HG03342 (cell line): ENCODE measurements at regions not wholly inside any gene's neighbourhood (a gene's known extent, or its start where the extent isn't known, plus 50 kb on each side); places are given as distances from the start of the nearest gene placed in this dataset.
"Not testable (repeated sequence)": the region's sequence is repeated elsewhere in the genome, so short reads cannot be mapped to it uniquely, and the experiment has no call there.

ENCODE experiments used
- ATAC-seq: cut with Tn5 transposase; IDR thresholded peaks from one replicate; pipeline ENCODE4 v1.9.1; 2021; ENCODE audit warnings: mild to moderate bottlenecking, moderate library complexity; ENCODE audit not compliant: unreplicated experiment

DNA sequence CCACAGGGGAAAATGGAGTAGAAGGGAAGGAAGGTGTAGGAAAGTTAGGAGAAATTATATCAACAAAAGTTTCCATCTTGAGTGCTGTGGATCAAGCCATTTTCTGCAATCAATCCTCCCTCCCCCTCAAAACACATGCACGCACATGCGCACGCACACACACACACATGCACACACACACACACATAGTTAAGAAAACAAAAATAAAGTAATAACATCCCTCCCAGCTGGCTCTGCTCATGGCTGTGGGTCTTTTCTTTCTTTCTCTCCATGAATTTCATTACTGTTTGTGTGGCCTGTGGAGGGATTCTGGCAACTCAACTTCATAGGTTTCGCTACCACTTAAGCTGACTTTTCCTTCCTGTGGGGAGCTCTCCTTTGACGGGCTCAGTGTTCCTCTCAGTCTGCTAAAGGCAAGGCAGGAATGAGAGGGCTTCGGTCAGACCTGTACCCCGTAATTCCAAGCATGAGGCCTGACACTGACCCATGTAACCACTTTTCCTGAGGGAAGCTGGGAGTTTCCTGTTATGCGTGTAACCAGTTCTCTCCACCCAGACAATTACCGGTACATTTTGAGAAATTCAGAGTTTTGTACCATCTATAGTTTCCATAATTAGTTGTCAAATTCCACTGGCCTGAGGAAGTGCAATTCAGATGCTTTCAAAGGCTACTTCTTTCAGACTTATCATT is 79.8 kb downstream of the ZNF92 start:
- no peak for ATAC-seq

DNA sequence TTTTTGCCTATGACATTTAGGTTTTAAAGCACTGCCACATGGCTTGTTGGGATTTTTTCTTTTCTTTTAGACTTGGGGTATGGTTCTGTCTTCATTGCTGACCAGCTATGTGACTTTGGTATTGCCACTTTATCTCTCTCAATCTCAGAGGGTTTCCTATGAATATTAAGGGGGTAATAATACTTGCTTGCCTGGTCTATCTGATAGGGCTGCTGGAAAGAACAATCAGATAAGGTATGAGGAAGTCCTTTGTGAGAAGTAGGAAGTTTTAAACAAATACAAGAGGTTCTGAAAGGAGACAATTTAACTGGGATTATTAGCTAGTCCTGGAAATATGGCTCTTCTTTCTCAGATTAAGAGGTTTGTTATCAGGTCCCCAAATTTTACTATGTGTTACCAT is 80.8 kb downstream of the ZNF92 start:
- no peak for ATAC-seq

DNA sequence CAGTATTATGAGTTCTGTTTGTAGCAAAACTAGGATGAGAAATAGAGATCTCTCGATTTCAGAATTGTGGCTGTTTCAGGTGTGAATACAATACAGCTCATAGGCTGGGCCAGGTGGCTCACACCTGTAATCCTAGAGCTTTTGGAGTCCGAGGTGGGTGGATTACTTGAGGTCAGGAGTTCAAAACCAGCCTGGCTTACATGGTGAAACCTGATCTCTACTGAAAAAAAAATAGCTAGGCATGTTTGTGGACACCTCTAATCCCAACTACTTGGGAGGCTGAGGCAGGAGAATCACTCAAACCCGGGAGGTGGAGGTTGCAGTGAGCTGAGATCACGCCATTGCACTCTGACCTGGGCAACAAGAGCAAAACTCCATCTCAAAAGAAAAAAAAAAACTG is 81.4 kb downstream of the ZNF92 start:
- ATAC-seq = not testable (repeated sequence)

DNA sequence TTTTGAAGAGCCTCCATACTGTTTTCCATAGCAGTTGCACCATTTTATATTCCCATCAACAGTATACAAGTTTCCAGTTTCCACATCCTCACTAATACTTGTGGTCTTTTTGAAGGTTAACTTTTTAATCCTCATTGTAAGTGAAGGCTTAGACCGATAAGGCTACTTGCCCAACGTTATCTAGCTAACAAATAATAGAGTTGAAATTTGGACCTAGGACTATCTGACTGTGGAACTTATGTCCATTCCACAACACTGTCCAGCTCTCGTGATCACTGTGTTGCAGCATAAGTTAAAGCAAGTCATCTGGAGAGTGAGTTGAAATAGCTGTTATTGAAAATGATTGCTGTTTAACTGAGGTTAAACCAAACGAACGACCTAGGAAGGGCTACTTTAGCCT is 84.0 kb downstream of the ZNF92 start:
- no peak for ATAC-seq

DNA sequence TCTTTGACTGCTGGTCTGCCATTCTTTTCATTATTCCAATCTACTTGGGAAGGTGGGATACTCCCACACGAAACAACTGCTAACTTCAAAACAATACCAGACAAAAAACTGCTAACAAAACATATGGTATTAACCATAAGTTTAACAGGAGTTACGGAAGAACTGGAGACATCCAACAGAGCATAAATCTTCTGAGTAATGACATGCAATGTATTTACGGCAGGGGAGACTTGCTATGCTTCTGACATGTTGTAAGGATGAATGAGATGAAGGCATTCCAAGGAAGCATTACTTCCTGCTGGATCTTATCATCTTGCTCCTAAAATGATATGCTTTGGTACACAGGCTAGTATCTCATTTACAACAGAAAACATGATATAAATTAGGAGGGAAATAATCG is 85.8 kb downstream of the ZNF92 start:
- ATAC-seq = no peak

DNA sequence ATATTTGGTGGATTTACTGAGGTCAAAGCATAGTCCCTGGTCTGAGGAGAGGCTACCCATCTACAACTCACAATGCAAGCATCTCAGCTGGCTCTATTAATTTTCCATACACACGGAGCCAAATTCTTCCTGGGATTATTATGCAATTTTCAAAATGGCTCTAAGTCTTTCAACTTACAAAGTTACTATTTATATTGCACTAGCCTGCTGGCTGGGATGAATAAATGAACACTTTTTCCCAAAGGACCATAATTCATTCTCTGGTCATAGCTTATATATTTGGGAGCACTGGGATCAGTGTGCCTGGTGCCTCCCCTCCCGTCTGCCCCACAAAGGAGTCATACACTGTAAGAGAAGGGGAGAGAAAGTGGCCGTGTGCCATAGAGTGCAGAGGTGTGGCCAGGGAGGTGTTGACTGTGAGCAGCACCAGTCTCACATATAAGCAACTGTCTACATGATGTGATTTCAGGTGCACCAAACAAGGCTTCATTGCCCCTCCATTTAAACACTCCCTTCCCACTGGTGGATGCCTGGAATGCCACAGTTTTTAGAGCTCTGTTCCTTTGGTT is 88.6 kb downstream of the ZNF92 start:
- no peak for ATAC-seq

DNA sequence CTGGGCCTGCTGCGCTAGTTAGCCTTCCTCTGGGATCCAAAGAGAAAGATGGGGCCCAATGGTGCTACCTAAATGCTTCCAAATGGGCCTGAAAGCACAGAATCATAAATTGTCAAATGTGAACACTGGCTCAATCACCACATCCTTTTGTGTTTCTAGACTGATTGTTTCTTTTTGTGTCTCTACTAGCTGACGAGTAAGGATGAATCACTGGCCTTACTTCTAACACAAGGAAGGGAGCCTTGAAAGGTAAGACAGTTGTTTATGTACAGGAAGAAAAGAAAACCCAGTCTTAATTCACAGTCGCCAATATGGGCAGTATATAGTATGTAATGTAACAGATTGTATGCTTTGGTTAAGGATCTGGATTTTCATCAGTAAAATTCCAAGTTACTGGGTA is 89.5 kb downstream of the ZNF92 start:
- ATAC-seq = no peak

DNA sequence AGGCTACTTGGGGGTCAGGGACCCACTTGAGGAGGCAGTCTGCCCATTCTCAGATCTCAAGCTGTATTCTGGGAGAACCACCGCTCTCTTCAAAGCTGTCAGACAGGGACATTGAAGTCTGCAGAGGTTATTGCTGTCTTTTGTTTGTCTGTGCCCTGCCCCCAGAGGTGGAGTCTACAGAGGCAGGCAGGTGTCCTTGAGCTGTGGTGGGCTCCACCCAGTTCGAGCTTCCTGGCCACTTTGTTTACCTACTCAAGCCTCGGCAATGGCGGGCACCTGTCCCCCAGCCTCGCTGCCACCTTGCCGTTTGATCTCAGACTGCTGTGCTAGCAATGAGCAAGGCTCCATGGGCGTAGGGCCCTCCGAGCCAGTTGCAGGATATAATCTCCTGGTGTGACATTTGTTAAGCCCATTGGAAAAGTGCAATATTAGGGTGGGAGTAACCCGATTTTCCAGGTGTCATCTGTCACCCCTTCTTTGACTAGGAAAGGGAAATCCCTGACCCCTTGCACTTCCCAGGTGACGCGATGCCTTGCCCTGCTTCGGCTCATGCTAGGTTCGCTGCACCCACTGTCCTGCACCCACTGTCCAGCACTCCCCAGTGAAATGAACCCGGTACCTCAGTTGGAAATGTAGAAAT is 96.4 kb downstream of the ZNF92 start:
- ATAC-seq = not testable (repeated sequence)

DNA sequence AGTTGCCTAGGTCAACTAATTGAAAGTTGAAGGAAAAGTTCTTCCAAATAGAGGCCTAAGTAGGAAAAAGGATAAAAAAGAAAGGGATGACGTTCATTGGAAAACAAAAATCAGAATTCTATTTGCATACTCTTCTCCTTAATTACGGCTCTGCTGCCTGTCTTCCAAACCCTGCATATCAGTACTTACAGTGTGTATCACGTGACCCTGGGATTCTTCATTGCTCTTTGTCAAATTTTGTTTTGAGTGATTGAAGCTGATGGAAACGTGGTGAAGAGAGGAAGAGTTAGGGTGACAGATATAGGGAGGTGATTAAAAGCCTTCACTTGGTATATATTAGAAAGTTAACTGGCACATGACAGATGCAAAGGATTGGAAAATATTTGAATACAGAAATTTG is 97.9 kb downstream of the ZNF92 start:
- no peak for ATAC-seq

DNA sequence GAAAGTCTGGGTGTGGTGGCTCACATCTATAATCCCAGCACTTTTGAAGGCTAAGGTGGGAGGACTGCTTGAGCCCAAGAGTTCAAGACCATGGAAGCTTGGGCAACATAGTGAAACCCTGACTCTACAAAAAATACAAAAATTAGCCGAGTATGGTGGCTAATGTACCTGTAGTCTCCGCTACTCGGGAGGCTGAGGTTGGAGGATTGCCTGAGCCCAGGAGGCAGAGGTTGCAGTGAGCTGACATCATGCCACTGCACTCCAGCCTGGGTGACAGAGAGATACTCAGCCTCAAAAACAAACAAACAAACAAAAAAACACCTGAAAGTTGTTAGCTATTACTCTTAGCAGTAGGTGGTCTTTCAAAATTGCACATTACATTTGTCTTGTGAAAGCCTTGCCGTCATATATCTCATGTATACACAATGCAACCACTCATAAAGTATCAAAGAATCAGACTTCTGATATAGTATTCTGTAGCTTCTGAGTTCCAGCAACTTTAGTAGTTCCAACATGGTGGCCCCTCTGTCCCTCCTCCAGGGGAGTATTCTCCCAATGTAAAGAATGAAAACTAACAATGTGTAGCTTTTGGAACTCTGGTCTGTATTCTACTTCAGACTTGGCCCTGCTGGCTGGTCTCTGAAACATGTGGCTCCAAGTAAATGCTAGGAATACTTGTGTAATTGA is 101.5 kb downstream of the ZNF92 start:
- no peak for ATAC-seq

DNA sequence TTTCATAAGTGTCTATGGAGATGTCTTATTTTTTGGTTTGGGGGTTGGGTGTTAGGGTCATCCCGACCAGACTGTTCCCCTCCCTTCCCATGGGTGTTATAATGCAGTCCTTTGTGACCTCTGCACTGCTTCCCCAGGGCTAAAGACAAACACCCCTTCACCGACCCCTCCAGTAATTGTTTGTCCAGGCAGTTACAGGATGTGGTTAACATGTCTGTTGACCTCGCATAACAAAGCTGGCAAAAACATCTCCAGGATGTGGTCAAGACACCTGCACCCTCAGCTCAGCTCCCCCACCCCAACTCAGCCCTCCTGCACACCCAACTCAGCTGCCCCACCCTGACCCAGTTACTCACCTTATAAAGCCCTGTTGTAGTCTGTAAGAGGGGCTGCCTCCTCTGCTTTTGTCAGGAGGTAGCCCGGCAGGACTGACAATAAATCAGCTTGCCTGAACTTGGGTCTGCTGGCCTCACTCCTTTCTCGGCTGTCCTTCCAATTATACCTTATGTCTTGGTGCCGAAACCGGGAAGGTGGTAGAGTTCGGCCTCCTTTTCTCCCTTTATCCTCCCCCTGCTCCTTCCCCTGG is 102.2 kb downstream of the ZNF92 start:
- peak; percentile 97 for ATAC-seq

DNA sequence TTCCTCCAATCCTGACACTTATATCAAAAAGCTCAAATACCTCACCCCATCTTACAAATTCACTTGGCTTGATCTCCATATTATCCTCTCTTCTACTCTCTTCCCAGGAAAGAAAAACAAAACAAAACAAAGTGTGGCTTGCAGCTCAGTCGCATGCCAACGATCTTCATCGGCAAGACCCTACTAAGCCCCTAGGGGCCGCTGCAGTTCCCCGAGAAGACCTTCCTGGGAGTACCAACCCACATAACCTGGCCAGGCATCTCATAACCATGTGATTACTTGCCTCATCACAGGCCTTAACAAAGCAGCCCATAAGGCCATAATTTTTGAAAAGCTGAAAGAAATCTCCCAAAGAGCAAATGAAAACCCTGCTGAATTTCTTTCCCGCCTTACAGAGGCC is 103.7 kb downstream of the ZNF92 start:
- no peak for ATAC-seq

DNA sequence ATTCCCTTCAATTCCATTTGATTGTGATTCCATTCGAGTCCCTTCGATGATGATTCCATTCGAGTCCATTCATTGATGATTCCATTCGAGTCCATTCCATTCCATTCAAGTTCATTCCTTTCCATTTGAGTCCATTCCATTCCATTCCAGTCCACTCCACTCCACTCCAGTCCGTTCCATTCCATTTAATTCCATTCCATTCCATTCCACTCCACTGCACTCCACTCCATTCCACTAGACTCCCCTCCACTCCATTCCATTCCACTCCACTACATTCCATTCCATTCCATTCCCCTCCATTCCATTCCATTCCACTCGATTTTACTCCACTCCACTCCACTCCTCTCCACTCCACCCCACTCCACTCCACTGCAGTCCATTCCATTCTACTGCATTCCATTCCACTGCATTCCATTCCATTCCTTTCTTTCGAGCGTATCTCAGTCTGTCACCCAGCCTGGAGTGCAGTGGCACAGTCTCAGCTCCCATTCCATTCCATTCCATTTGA is 115.7 kb downstream of the ZNF92 start:
- ATAC-seq = no peak

DNA sequence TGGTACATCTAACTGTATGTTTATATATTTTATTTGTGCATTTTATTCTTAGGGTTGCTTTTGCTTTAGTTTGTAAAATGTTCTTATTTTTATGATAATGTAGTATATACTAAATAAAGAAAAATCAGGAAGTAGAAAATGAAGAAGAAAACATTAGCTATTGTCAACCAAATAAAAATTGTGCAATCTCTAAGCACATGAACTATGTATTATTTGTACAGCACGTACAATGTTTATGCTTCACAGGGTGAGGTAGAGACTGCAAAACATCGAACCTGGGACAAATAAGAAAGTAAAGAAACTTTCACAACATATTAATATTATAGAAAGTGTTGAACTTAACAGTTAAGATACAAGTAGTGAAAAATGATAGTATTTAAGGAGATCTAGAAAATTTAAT is 123.0 kb downstream of the ZNF92 start:
- not testable (repeated sequence) for ATAC-seq

DNA sequence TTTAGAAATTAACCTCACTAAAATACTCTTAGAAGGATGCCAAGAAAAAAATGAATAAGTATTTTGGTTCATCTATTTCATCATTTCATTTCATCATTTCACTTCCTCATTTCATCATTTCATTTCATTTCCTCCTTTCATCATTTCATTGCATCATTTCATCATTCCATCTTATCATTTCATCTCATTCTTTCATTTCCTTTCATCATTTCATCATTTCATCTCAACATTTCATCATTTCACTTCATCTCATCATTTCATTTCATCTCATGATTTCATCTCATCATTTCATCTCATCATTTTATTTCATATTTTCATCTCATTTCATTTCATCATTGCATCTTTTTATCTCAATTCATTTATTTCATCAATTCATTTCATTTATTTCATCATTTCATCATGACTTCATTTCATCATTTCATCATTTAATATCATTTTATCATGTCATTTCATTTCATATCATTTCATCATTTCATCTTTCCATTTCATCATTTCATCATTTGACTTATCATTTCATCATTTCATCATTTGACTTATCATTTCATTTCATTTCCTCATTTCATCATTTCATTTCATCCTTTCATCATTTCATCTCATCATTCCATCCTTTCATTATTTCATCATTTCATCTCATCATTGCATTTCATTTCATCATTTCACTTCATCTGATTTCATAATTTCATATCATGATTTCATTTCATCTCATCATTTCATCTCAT is 129.9 kb downstream of the ZNF92 start:
- no peak for ATAC-seq

DNA sequence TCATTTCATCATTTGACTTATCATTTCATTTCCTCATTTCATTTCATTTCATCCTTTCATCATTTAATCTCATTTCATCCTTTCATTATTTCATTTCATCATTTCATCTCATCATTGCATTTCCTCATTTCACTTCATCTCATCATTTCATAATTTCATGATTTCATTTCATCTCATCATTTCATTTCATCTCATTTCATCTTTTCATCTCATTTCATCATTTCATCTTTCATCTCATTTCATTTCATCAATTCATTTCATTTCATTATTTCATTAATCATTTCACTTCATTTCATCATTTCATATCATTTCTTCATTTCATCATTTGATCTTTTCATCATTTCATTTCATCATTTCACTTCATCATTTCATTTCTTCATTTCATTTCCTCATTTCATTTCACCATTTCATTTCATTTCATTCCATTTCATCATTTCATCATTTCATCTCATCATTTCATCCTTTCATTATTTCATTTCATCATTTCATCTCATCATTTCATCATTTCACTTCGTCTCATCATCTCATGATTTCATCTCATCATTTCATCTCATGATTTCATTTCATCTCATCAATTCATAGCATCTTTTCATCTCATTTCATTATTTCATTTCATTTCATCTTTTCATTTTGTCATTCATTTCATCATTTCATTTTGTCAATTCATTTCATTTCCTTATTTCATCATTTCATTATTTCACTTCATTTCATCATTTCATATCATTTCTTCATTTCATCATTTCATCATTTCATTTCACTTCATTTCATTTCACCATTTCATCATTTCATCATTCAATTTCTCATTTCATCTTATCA is 131.1 kb downstream of the ZNF92 start:
- ATAC-seq = not testable (repeated sequence)

DNA sequence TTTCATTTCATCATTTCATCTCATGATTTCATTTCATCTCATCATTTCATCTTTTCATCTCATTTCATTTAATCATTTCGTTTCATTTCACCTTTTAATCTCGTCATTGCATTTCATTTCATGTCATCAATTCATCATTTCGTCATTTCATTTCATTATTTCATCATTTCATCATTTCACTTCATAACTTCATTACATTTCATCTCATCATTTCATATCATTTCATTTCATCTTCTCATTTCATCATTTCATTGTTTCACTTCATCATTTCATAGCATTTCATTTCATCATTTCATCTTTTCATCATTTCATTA is 131.6 kb downstream of the ZNF92 start:
- ATAC-seq = not testable (repeated sequence)

DNA sequence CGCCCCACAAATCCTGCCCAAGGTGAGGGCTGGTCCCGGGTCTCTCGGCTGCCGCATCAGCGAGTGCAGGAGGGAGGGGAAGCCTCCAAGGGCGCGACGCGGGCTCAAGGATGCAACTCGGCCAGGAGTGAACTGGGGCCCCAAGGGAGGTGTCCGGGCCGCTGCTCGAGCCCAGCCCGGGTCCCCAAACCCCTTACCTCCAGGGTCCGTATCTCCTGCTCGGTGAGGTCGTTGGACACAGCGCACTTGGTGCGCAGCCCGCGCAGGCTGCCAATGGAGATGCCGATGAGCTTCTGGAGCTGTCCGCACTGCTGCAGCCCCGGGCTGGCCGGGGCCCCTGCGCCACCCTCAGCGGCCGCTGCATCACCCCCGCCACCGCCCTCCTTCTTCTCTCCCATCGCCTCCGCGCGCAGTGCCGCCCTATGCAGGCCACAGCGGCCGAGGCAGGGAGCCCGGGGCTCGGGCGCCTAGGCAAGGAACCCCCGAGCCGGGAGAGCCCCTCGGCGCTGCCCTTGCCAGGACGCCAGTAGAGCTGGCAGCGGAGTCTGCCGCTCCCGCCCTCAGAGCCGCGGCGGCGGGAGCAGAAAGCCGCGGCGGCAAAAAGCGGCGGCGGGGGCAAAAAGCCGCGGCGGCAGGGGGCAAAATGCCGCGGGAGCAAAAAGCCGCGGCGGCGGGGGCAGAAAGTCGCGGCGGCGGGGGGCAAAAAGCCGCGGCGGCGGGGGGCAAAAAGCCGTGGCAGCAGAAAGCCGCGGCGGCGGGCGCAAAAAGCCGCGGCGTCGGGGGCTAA is 135.1 kb downstream of the ZNF92 start:
- not testable (repeated sequence) for ATAC-seq
